GM21360 (cell line): ENCODE measurements at regions not wholly inside any gene's neighbourhood (a gene's known extent, or its start where the extent isn't known, plus 50 kb on each side); places are given as distances from the start of the nearest gene placed in this dataset.

Experiments
- ATAC-seq: cut with Tn5 transposase; IDR thresholded peaks from one replicate; pipeline ENCODE4 v1.9.1; 2021; ENCODE audit warnings: mild to moderate bottlenecking, moderate library complexity; ENCODE audit not compliant: unreplicated experiment

GRCh38 chr14:79967453-79967852 lies 243.9 kb downstream of the DIO2 start:
- ATAC-seq: no peak

DNA sequence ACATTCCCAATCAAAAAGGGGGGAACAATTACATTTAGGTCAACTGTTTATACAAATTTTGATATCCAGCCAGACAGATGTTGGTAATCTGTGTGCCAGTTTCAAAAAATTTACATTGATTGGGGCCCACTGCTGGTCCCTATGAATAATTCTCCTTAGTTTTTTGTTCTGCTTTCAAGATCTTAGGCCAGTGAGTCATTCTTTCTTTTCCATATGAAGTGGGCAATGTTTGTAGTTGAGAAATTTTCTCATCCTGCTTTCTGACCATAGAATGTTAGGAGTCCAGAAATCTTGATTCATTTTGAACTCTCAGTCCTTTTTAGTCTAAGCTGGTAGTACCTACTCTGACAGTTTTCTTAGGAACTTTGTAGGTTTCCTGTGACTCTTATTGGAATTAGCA lies 244.3 kb downstream of the DIO2 start:
- ATAC-seq: no peak

DNA sequence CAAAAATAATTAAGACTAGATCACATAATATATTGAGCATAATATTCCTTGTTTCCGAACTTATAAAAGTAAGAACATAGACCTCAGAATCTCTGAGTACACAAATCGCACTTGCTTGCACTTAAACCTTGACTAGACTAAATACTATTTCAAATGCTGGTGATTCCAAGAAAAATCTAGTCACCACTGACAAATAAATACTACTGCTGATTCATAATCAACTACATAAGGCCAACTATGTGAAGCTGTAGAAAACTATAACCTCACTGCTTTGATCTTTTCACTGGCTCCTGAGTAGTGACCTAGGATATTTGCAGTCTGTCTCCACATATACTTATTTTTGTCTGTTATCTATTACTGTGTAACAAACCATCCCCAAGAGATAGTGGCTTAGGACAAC lies 245.4 kb downstream of the DIO2 start:
- ATAC-seq: no peak

GRCh38 chr14:79961197-79961596 lies 250.1 kb downstream of the DIO2 start:
- ATAC-seq: no peak

GRCh38 chr14:79960288-79960687 lies 251.0 kb downstream of the DIO2 start:
- ATAC-seq: no peak

- no peak for ATAC-seq
Measured at GRCh38 chr14:79951572-79951971, 259.7 kb downstream of the DIO2 start.

DNA sequence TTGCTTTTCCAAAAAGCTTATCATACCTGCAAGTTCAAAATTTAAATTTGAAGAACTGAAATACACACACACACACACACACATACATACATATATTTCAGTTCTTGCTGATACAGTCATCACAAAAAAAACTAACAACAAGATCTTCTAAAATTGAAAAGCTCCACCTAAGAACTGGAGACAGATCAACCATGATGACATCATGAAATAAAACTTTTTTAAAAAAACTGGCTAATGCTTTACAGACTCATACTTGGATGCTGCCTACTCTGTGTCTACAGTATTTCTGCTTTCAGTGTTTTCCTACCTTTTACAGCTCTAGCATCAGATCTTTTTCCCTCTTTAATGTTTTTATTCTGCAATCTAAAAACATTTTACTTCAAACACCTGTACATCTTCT lies 261.4 kb downstream of the DIO2 start:
- no peak for ATAC-seq

DNA sequence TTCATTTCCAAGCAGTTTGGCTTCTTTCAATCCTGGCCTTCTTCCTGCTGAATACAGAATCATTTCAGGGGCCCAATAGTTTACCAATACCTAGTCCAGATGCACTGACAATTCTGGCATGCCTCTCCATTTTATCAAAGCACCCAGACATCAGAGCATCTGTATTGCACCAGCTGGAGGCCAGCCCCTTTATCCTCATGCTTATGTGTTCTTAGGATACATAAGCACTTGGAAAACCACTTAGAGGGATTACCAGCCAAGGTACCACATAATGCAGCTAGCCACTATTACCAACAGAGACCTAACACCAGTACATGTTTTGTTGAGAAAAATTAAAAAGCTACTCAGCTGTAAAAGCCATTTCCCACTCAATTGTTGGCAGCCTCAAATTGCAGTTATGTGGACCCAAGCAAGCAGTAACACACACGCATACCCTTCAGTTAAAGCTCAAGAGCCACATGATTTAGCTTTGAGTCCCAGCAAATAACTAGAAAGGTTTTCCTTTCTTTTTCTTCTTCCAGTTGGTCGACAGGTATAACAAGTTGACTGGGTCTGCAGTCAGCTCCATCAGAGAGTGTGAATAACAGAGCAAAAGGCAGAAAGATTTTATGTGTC lies 263.8 kb downstream of the DIO2 start:
- ATAC-seq: no peak

DNA sequence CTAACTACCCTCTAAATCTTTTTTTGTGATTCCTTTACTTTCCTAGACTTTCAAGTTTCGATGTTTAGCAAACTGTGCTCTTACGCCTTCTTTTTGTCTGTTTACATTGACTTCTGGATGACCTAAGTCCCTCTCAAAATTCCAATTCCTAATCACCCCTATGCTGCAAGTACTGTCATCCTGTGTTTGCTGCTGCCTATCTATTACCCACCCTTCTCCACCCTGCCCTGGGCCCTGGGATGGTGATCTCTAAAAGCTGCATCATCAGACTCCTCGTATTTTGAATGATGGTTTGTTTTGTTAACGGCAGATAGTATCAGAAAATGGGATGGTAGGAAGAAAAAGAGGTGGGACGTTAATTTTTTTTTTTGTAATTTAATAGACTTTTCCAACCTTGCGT lies 272.1 kb downstream of the DIO2 start:
- no peak for ATAC-seq

DNA sequence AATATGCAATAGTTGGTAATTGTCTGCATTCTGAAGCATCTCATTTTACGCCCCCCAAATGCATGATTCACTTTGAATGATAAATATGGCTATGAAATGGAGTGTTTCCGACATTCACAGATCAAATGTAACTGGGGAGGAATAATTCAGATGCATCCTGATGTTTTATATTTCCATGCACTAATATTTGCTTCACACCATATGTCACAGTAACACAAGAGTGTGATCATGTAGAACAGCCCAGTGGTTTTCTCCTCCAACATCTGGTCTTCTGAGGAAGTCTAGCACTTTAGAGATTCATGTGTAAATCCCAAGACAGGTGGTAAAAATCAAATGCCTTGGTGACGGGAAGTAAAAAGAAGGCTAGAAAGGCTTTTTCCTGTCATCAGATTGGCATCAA lies 273.1 kb downstream of the DIO2 start:
- ATAC-seq: no peak

- ATAC-seq: no peak
Measured at GRCh38 chr14:79937433-79937832, 273.9 kb downstream of the DIO2 start.

GRCh38 chr14:79924551-79924950 lies 286.8 kb downstream of the DIO2 start:
- ATAC-seq: no peak

- ATAC-seq: no peak
Measured at GRCh38 chr14:79920180-79920692, 291.1 kb downstream of the DIO2 start.
